HEK293 (cell line): ENCODE measurements at regions not wholly inside any gene's neighbourhood (a gene's known extent, or its start where the extent isn't known, plus 50 kb on each side); places are given as distances from the start of the nearest gene placed in this dataset.

Experiments
- CTCF ChIP-seq: fragments of 450-650 bp; formaldehyde crosslinking; IDR thresholded peaks from 2 replicates; pipeline ENCODE4 v1.5.1; 2016; ENCODE audit warnings: missing biosample characterization, missing genetic modification characterization
- PBX3 ChIP-seq: sonication (generic); formaldehyde crosslinking; IDR thresholded peaks from 2 replicates; pipeline ENCODE4 v1.8.1; 2022; ENCODE audit warnings: mild to moderate bottlenecking, moderate library complexity, missing genetic modification reagents
- TCF7L2 ChIP-seq: IDR thresholded peaks from 2 replicates; pipeline ENCODE4 v1.6.1; 2011; ENCODE audit warnings: low read depth, mild to moderate bottlenecking, inconsistent platforms, low read length, moderate library complexity, borderline replicate concordance
- ZEB2 ChIP-seq: fragments of 450-650 bp; formaldehyde crosslinking; IDR thresholded peaks from 2 replicates; pipeline ENCODE4 v1.5.1; 2016; ENCODE audit warnings: missing biosample characterization, missing genetic modification characterization
- ZFP3 ChIP-seq: fragments of 450-650 bp; formaldehyde crosslinking; IDR thresholded peaks from 2 replicates; pipeline ENCODE4 v1.5.1; 2016; ENCODE audit warnings: low read depth, missing biosample characterization, missing genetic modification characterization
- ZNF350 ChIP-seq: fragments of 450-650 bp; formaldehyde crosslinking; IDR thresholded peaks from 2 replicates; pipeline ENCODE4 v1.5.0; 2017; ENCODE audit warnings: missing biosample characterization, mild to moderate bottlenecking, missing genetic modification characterization
- ZNF670 ChIP-seq: fragments of 450-650 bp; formaldehyde crosslinking; IDR thresholded peaks from 2 replicates; pipeline ENCODE4 v1.5.1; 2016; ENCODE audit warnings: missing biosample characterization, missing genetic modification characterization, low read depth
- ZNF677 ChIP-seq: fragments of 450-650 bp; IDR thresholded peaks from 2 replicates; pipeline ENCODE4 v1.5.0; 2018; ENCODE audit warnings: missing biosample characterization, mild to moderate bottlenecking, missing genetic modification characterization, moderate library complexity
- TF ChIP-seq, protein P1 (sequence below): fragments of 450-650 bp; formaldehyde crosslinking; IDR thresholded peaks from 2 replicates; pipeline ENCODE4 v1.5.1; 2016; ENCODE audit warnings: missing biosample characterization, missing genetic modification characterization
- TF ChIP-seq, protein P2 (sequence below): fragments of 450-650 bp; formaldehyde crosslinking; IDR thresholded peaks from 2 replicates; pipeline ENCODE4 v1.5.1; 2016; ENCODE audit warnings: missing biosample characterization, missing genetic modification characterization

DNA sequence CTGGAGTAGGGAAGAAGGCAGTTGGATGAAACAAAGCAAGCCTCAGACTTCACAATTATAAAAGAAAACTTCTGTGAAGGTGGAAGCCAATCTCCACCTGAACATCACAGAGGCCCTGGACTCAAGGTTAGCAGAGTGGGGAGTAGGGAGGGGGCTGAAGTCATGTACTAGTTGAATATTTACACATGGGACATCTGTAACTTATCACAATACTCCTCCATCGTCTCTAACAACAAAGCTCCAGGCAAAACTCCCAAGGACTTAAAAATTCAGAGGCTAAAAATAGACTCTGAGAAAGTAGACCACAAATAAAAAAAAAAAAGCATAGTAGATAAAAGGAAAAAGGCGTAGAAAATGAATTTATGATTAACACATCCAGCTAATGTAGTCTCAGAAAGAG, 326.3 kb upstream of the PKN2 start:
- TF ChIP-seq PBX3 (CRISPR knock-in tag) (no peak), ZNF677 (tag by site-specific recombination) (no peak), TCF7L2 (no peak), ZFP3 (tag by site-specific recombination) (no peak), ZNF670 (no peak), CTCF (tag by site-specific recombination) (no peak), ZEB2 (tag by site-specific recombination) (no peak), ZNF350 (no peak)
- TF ChIP-seq, protein P1, sequence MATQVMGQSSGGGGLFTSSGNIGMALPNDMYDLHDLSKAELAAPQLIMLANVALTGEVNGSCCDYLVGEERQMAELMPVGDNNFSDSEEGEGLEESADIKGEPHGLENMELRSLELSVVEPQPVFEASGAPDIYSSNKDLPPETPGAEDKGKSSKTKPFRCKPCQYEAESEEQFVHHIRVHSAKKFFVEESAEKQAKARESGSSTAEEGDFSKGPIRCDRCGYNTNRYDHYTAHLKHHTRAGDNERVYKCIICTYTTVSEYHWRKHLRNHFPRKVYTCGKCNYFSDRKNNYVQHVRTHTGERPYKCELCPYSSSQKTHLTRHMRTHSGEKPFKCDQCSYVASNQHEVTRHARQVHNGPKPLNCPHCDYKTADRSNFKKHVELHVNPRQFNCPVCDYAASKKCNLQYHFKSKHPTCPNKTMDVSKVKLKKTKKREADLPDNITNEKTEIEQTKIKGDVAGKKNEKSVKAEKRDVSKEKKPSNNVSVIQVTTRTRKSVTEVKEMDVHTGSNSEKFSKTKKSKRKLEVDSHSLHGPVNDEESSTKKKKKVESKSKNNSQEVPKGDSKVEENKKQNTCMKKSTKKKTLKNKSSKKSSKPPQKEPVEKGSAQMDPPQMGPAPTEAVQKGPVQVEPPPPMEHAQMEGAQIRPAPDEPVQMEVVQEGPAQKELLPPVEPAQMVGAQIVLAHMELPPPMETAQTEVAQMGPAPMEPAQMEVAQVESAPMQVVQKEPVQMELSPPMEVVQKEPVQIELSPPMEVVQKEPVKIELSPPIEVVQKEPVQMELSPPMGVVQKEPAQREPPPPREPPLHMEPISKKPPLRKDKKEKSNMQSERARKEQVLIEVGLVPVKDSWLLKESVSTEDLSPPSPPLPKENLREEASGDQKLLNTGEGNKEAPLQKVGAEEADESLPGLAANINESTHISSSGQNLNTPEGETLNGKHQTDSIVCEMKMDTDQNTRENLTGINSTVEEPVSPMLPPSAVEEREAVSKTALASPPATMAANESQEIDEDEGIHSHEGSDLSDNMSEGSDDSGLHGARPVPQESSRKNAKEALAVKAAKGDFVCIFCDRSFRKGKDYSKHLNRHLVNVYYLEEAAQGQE (tag by site-specific recombination), result no peak
- TF ChIP-seq, protein P2, sequence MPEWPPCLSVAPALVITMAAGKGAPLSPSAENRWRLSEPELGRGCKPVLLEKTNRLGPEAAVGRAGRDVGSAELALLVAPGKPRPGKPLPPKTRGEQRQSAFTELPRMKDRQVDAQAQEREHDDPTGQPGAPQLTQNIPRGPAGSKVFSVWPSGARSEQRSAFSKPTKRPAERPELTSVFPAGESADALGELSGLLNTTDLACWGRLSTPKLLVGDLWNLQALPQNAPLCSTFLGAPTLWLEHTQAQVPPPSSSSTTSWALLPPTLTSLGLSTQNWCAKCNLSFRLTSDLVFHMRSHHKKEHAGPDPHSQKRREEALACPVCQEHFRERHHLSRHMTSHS, result no peak
